ENCODE measurements at regions not wholly inside any gene's neighbourhood (a gene's known extent, or its start where the extent isn't known, plus 50 kb on each side); places are given as distances from the start of the nearest gene placed in this dataset.

- H3K27ac Mint-ChIP-seq = peak overlapping the region in 1 of 2 donors; percentile 61
- no peaks in the 10 kb centered on the region for H3K36me3 Mint-ChIP-seq
- TF ChIP-seq CTCF (IDR thresholded peaks at IDR 0.05) = no peak
- peaks cover 4 to 45% of the 10 kb centered on the region in 2 donors for H3K4me1 Mint-ChIP-seq
- Histone ChIP-seq H3K4me1 (ENCODE audit: control insufficient read depth, insufficient read depth, low read length) (no peaks in the 10 kb centered on the region), H3K36me3 (ENCODE audit: control insufficient read depth, insufficient read depth, low read length) (no peaks in the 10 kb centered on the region), H3K27ac (ENCODE audit: low read length) (no peak overlapping the region), H3K27me3 (ENCODE audit: control insufficient read depth, insufficient read depth, low read length) (no peaks in the 10 kb centered on the region), H3K4me3 (ENCODE audit: low read length) (no peak overlapping the region), H3K9me3 (ENCODE audit: control insufficient read depth, insufficient read depth, low read length) (no peaks in the 10 kb centered on the region)
- no peaks in the 10 kb centered on the region for H3K9me3 Mint-ChIP-seq
- intact Hi-C loops (cut with micrococcal nuclease) = no loop called here
- no peak for ATAC-seq
- no peak for DNase-seq
- H3K27me3 Mint-ChIP-seq (ENCODE audit: low read depth in 2 of 2) = no peaks in the 10 kb centered on the region
- no peak overlapping the region for H3K4me3 Mint-ChIP-seq
- WGBS (ENCODE audit: insufficient coverage) = 88% methylated on average over 6 of the region's 8 CpGs
These were observed 137.9 kb upstream of the LIPC start for GRCh38 chr15:58293622-58294550.

- no peak for ATAC-seq
- Mint-ChIP-seq H3K4me3 (no peak overlapping the region), H3K27me3 (ENCODE audit: low read depth in 2 of 2) (no peaks in the 10 kb centered on the region), H3K4me1 (peaks cover 4 to 48% of the 10 kb centered on the region in 2 donors), H3K27ac (peak overlapping the region in 1 of 2 donors; percentile 61), H3K9me3 (no peaks in the 10 kb centered on the region), H3K36me3 (no peaks in the 10 kb centered on the region)
- intact Hi-C loops (cut with micrococcal nuclease) = no loop called here
- TF ChIP-seq CTCF (IDR thresholded peaks at IDR 0.05) = no peak
- H3K4me1 ChIP-seq (ENCODE audit: control insufficient read depth, insufficient read depth, low read length) = no peaks in the 10 kb centered on the region
- no peak overlapping the region for H3K4me3 ChIP-seq (ENCODE audit: low read length)
- no peaks in the 10 kb centered on the region for H3K36me3 ChIP-seq (ENCODE audit: control insufficient read depth, insufficient read depth, low read length)
- H3K9me3 ChIP-seq (ENCODE audit: control insufficient read depth, insufficient read depth, low read length) = no peaks in the 10 kb centered on the region
- 82% methylated on average over 1 of the region's 2 CpGs for WGBS (ENCODE audit: insufficient coverage)
- no peak overlapping the region for H3K27ac ChIP-seq (ENCODE audit: low read length)
- no peak for DNase-seq
- no peaks in the 10 kb centered on the region for H3K27me3 ChIP-seq (ENCODE audit: control insufficient read depth, insufficient read depth, low read length)
These were observed 137.0 kb upstream of the LIPC start for GRCh38 chr15:58294681-58295254.

- no peak for TF ChIP-seq CTCF (IDR thresholded peaks at IDR 0.05)
- Histone ChIP-seq H3K27me3 (ENCODE audit: control insufficient read depth, insufficient read depth, low read length) (no peaks in the 10 kb centered on the region), H3K4me3 (ENCODE audit: low read length) (no peak overlapping the region), H3K27ac (ENCODE audit: low read length) (no peak overlapping the region), H3K4me1 (ENCODE audit: control insufficient read depth, insufficient read depth, low read length) (no peaks in the 10 kb centered on the region), H3K9me3 (ENCODE audit: control insufficient read depth, insufficient read depth, low read length) (no peaks in the 10 kb centered on the region), H3K36me3 (ENCODE audit: control insufficient read depth, insufficient read depth, low read length) (no peaks in the 10 kb centered on the region)
- Mint-ChIP-seq H3K4me3 (no peak overlapping the region), H3K4me1 (peaks cover 4 to 48% of the 10 kb centered on the region in 2 donors), H3K27me3 (ENCODE audit: low read depth in 2 of 2) (peaks cover 0 to 1% of the 10 kb centered on the region in 2 donors), H3K9me3 (no peaks in the 10 kb centered on the region), H3K27ac (peak overlapping the region in 1 of 2 donors; percentile 22), H3K36me3 (no peaks in the 10 kb centered on the region)
- DNase-seq (no peak), ATAC-seq (peak; percentile 35 to 50 (median 46))
- 68% methylated on average over 7 of the region's 7 CpGs for WGBS (ENCODE audit: insufficient coverage)
- intact Hi-C loops (cut with micrococcal nuclease) = no loop called here
These were observed 136.1 kb upstream of the LIPC start for GRCh38 chr15:58295637-58296215.

Measured in natural killer cell (primary cell).